HG03571 (cell line): ENCODE measurements at regions not wholly inside any gene's neighbourhood (a gene's known extent, or its start where the extent isn't known, plus 50 kb on each side); places are given as distances from the start of the nearest gene placed in this dataset.

Experiments
- ATAC-seq: cut with Tn5 transposase; IDR thresholded peaks from one replicate; pipeline ENCODE4 v1.9.1; 2021; ENCODE audit not compliant: unreplicated experiment

- no peak for ATAC-seq
Observed at GRCh38 chr16:80198311-80199299, 342.2 kb upstream of the DYNLRB2 start.

GRCh38 chr16:80197741-80198201, 343.0 kb upstream of the DYNLRB2 start:
- ATAC-seq: no peak

- no peak for ATAC-seq
Observed at GRCh38 chr16:80191928-80192327, 348.9 kb upstream of the DYNLRB2 start.

GRCh38 chr16:80189476-80190175, 351.2 kb upstream of the DYNLRB2 start:
- no peak for ATAC-seq

- no peak for ATAC-seq
Observed at GRCh38 chr16:80176114-80176513, 364.7 kb upstream of the DYNLRB2 start.

- no peak for ATAC-seq
Observed at GRCh38 chr16:80175011-80175410, 365.8 kb upstream of the DYNLRB2 start.

GRCh38 chr16:80174416-80174815, 366.4 kb upstream of the DYNLRB2 start:
- ATAC-seq: no peak

- ATAC-seq: no peak
Observed at GRCh38 chr16:80171746-80172145, 369.0 kb upstream of the DYNLRB2 start.

- ATAC-seq: no peak
Observed at GRCh38 chr16:80171199-80171598, 369.6 kb upstream of the DYNLRB2 start.

- no peak for ATAC-seq
Observed at GRCh38 chr16:80167657-80168390, 373.0 kb upstream of the DYNLRB2 start.

- no peak for ATAC-seq
Observed at GRCh38 chr16:80166082-80166481, 374.7 kb upstream of the DYNLRB2 start.

- no peak for ATAC-seq
Observed at GRCh38 chr16:80164966-80165550, 375.7 kb upstream of the DYNLRB2 start.

- ATAC-seq: no peak
Observed at GRCh38 chr16:80163339-80163738, 377.5 kb upstream of the DYNLRB2 start.

GRCh38 chr16:80161799-80162739, 378.7 kb upstream of the DYNLRB2 start:
- ATAC-seq: no peak

- ATAC-seq: no peak
Observed at GRCh38 chr16:80158766-80159165, 382.0 kb upstream of the DYNLRB2 start.

- ATAC-seq: no peak
Observed at GRCh38 chr16:80151722-80152111, 389.1 kb upstream of the DYNLRB2 start.

- no peak for ATAC-seq
Observed at GRCh38 chr16:80150978-80151721, 389.6 kb upstream of the DYNLRB2 start.

- no peak for ATAC-seq
Observed at GRCh38 chr16:80148826-80149225, 392.0 kb upstream of the DYNLRB2 start.

GRCh38 chr16:80147026-80147655, 393.7 kb upstream of the DYNLRB2 start:
- ATAC-seq: no peak
